Mucosa of descending colon (tissue), 3 donors: ENCODE measurements at regions not wholly inside any gene's neighbourhood (a gene's known extent, or its start where the extent isn't known, plus 50 kb on each side); places are given as distances from the start of the nearest gene placed in this dataset.
"Not testable (repeated sequence)": the region's sequence is repeated elsewhere in the genome, so short reads cannot be mapped to it uniquely, and the experiment has no call there.

Experiments used
- ATAC-seq: fragments of 200-7000 bp; cut with Tn5 transposase; one replicate; pipeline ENCODE4 v1.9.1; 2020; ENCODE audit warnings: mild to moderate bottlenecking, moderate library complexity
- DNase-seq, 3 donors: peaks; one replicate each; pipeline ENCODE4 v3.0.0-alpha.2; 2020
- H3K36me3 ChIP-seq: fragments of 200-600 bp; one replicate; pipeline ENCODE4 v1.8.0; 2021; ENCODE audit warnings: low read depth, mild to moderate bottlenecking
- H3K4me1 ChIP-seq: fragments of 200-600 bp; one replicate; pipeline ENCODE4 v1.8.0; 2021; ENCODE audit warnings: low read depth, mild to moderate bottlenecking
- H3K4me3 ChIP-seq: fragments of 200-600 bp; one replicate; pipeline ENCODE4 v1.8.0; 2021; ENCODE audit warnings: mild to moderate bottlenecking
- H3K9me3 ChIP-seq: fragments of 200-600 bp; one replicate; pipeline ENCODE4 v1.8.0; 2021; ENCODE audit warnings: mild to moderate bottlenecking
- CTCF ChIP-seq: fragments of 200-600 bp; IDR thresholded peaks from one replicate; pipeline ENCODE4 v1.8.0; 2022; ENCODE audit warnings: antibody characterized with exemption, mild to moderate bottlenecking
- intact Hi-C, 2 donors: fragments of 100-400 bp; cut with DNase I in 1 of 2; cut with micrococcal nuclease in 1 of 2; formaldehyde crosslinking; loops; one replicate each; pipeline versions ENCODE4 v1.11.0 to v1.11.1; 2022; cut with DNase I, micrococcal nuclease
- donor health status: DM: no; HTN: no; CAD: no; lungs with moderate emphysema.
- donor health status: DM: no; HTN: no; CAD: no.
- donor health status: DM: no; HTN: yes; CAD: no.

DNA sequence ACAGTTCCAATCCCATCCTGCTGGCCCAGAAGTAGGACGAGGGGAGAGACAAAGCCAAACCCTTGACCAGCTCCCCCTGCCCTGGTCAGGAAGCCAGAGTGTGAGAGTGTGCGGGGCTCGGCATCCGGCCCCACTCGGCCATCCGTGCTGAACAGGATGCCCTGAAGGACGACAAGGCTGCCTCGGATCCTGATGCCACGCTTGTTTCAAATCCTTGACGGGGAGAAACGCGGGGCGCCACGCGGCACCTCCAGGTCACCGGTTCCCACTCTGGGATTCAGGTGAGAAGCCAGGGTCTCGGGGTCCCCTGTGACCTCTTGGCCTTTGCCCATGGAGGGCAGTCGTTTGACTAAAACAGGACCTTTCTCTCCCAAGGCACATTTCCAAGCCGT lies 167.8 kb downstream of the BRD1 start:
- Histone ChIP-seq H3K36me3 (no peaks in the 10 kb centered on the region), H3K4me3 (no peak overlapping the region), H3K4me1 (no peaks in the 10 kb centered on the region), H3K9me3 (no peaks in the 10 kb centered on the region)
- no peak for TF ChIP-seq CTCF
- intact Hi-C loops = no loop called here
- no peak for ATAC-seq
- DNase-seq = no peak

DNA sequence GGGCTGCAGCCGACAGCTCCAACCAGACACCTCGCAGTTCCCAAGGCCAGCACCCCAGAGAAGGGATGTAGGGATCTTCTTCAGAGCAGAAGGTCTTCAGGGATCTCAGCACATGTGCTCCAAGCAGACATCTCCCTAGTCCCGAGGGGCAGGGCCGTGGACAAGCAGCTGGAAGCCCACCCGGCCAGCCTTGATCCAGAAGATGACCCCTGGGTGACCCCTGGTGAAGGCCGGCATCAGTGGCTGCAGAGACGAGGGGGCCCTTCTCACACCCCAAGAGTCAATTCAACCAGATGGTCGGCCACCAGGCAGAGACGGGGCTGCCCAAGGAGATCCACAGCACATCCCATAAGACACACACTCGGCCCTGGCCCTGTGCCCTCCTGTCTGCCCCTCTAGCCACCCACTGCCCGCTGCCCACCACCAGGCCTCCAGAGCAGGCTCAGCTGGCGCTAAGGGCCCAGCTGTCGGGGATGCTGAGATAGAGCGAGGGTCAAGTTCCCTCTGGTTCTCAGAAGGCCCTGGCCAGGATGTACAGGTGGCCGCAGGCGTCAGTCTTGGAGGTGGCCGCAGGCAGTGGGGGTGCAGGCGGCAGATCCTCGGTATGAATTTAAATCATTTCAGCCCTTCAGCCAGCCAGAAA lies 168.3 kb downstream of the BRD1 start:
- Histone ChIP-seq H3K36me3 (no peaks in the 10 kb centered on the region), H3K9me3 (no peaks in the 10 kb centered on the region), H3K4me1 (no peaks in the 10 kb centered on the region), H3K4me3 (no peak overlapping the region)
- ATAC-seq = no peak
- TF ChIP-seq CTCF = no peak
- DNase-seq = no peak
- intact Hi-C loops = no loop called here

DNA sequence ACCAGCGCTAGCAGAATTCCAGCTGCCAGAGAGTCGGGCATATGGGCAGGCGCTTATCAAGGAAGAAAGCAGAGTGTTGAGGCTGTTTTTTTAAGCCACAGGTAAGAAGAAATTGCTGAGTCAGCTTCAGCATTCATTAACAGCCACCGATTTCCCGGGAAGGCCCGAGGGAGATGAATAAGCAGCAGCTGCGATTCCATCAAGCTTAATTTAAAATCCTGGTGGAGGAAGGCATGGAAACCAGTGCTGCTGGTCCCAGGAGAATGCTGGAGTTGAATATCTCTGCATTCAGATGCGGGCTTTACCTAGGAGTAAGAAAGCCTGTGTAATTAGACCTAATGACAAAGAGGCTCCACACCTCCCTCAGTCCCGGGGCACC lies 168.8 kb downstream of the BRD1 start:
- Histone ChIP-seq H3K36me3 (no peaks in the 10 kb centered on the region), H3K9me3 (no peaks in the 10 kb centered on the region), H3K4me3 (no peak overlapping the region), H3K4me1 (no peaks in the 10 kb centered on the region)
- no peak for TF ChIP-seq CTCF
- intact Hi-C loops = no loop called here
- DNase-seq (no peak), ATAC-seq (no peak)

DNA sequence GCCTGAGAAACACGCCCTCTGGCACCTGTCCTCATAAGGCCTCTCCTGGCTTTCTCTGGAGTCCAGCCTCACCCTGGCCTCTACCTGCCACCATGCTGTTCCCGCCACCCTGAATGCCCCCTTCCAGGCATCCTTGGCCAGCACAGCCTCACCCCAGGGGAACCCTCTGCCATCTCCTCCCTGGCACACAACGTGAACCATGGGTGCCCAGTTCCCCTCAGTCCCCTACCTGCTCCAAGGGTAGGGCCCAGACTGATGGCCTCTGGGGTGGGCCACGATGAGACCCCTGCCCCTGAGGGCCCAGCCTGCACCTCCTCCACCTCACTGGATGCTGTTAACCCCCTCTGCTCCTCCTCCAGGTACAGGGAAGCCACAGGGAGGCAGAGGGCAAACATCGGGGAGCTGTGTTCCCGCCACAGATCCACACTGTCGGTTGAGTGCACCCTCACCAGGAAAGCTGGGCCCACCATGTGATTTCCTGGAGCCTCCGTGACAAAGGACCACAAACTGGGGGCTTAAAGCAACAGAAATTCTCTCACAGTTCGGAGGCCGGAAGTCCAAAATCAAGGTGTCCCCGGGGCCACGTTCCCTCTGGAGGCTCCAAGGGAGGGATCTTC lies 169.6 kb downstream of the BRD1 start:
- DNase-seq (no peak), ATAC-seq (no peak)
- no peak for TF ChIP-seq CTCF
- Histone ChIP-seq H3K4me1 (no peaks in the 10 kb centered on the region), H3K9me3 (no peaks in the 10 kb centered on the region), H3K4me3 (no peak overlapping the region), H3K36me3 (no peaks in the 10 kb centered on the region)
- intact Hi-C loops = no loop called here

DNA sequence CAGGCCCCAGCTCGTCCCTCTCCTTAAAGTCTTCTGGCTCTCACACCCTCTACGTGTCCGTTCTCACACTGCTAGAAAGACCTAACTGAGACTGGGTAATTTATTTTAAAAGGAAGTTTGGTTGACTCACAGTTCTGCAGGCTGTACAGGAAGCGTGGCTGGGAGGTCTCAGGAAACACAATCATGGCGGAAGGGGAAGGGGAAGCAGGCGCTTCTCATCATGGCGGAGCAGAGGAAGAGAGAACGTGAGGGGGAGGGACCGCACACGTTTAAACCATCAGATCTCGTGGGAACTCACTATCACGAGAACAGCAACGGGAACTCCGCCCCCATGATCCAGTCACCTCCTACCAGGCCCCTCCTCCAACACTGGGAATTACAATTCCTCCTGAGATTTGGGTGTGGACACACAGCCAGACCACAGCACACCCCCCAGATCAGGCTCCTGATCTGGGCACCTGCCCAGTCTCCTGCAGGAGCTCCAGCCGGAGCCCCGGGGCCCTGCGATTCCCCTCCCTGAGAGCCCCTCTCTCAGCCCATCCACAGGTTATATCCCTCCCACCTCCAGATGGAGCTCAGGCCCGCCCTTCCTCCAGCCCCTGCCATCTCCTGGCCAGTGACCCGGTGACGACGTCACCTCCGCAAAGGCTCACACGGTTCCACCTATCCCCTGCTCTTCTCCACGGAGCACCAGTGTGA lies 170.2 kb downstream of the BRD1 start:
- ATAC-seq (peak; percentile 79), DNase-seq (peak; percentile 45 to 72 (median 65))
- H3K4me1 ChIP-seq = no peaks in the 10 kb centered on the region
- no peaks in the 10 kb centered on the region for H3K36me3 ChIP-seq
- H3K4me3 ChIP-seq = no peak overlapping the region
- intact Hi-C loops = no loop called here
- no peak for TF ChIP-seq CTCF
- no peaks in the 10 kb centered on the region for H3K9me3 ChIP-seq

GRCh38 chr22:49656883-49657274 lies 170.8 kb downstream of the BRD1 start:
- H3K9me3 ChIP-seq, H3K4me1 ChIP-seq, H3K4me3 ChIP-seq, intact Hi-C loops, H3K36me3 ChIP-seq: not testable (repeated sequence)
- DNase-seq = peak in 2 of 3 donors; percentile 16 to 30
- peak; percentile 74 for ATAC-seq
